Esophagus (tissue), 2 donors: ENCODE measurements at regions not wholly inside any gene's neighbourhood (a gene's known extent, or its start where the extent isn't known, plus 50 kb on each side); places are given as distances from the start of the nearest gene placed in this dataset.

Experiments used
- H3K27ac ChIP-seq, 2 donors: one replicate each; pipeline ENCODE4 v1.5.1; 2013; ENCODE audit warnings: low read depth in 2 of 2, mild to moderate bottlenecking in 2 of 2, inconsistent platforms in 1 of 2, low read length in 1 of 2, moderate library complexity in 1 of 2
- H3K27me3 ChIP-seq, 2 donors: one replicate each; pipeline ENCODE4 v1.6.1; 2013; ENCODE audit warnings: low read length in 2 of 2, control low read depth in 1 of 2, mild to moderate bottlenecking in 1 of 2; ENCODE audit not compliant: insufficient read depth in 2 of 2, control insufficient read depth in 1 of 2
- H3K36me3 ChIP-seq, 2 donors: one replicate each; pipeline ENCODE4 v1.6.1; 2013; ENCODE audit warnings: low read length in 1 of 2; ENCODE audit not compliant: control insufficient read depth in 2 of 2, insufficient read depth in 2 of 2
- H3K4me1 ChIP-seq, 2 donors: one replicate each; pipeline ENCODE4 v1.6.1; 2013; ENCODE audit warnings: low read length in 1 of 2; ENCODE audit not compliant: control insufficient read depth in 2 of 2, insufficient read depth in 2 of 2
- H3K4me3 ChIP-seq, 2 donors: one replicate each; pipeline ENCODE4 v1.5.1; 2013; ENCODE audit warnings: low read length in 2 of 2, mild to moderate bottlenecking in 2 of 2, low read depth in 1 of 2, moderate library complexity in 1 of 2
- H3K9me3 ChIP-seq, 2 donors: one replicate each; pipeline ENCODE4 v1.6.1; 2013; ENCODE audit warnings: mild to moderate bottlenecking in 2 of 2, low read depth in 1 of 2, low read length in 1 of 2, moderate library complexity in 1 of 2; ENCODE audit not compliant: control insufficient read depth in 2 of 2, insufficient read depth in 1 of 2
- WGBS, 2 donors: extraction: QIAGEN DNeasy Blood & Tissue Kit; methylation state at CpG; one replicate each; pipeline ENCODE4 v1.1.7; 2013; 5-methylcytosine and 5-hydroxymethylcytosine counted together
- donor health status: healthy with polysubstance abuse.
- donor health status: Bipolar disorder and iron deficiency.

DNA sequence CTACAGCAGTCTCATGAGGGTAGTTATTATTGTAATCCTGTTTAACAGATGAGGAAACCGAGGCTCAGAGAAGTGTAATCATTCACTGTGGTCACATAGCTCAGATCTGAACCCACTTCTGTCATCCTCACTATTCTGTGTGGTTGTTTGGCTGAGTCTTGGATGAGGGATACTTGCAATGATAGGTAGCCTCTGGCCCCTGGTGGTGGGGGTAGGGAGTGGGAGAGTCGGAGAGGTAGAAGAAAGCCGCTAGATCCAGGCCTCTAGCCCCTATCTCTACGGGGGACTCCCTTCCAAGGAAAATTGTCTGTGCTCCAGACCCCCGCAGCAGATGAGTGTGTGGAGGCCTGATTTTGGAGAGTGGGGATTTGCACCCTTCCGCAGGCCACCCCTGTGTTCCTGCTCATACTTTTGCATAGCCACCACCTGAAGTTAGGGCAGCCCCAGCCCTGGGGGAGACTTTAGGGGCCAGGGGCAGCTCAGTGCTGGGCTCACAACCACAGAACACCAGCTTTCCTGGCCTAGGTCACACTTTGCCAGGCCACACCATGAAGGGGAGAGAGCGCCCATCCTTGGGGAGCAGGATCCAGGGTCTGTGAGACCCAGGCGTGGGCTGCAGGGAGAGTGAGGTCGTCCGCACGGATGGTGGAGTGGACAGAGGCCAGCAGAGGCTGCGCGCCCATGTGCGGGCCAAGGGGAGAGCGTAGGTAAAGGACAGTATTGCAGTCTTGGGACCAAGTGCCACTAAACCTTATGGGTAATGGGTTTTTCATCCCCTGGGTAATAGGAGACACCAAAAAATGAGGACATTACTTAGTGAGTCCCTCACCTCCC is 148.2 kb downstream of the GLI2 start:
- 89 to 92% methylated on average over 15 of the region's 15 CpGs for WGBS, 2 donors
- Histone ChIP-seq H3K27ac (no peak overlapping the region), H3K36me3 (no peaks in the 10 kb centered on the region), H3K4me3 (no peak overlapping the region), H3K4me1 (peaks cover 6 to 7% of the 10 kb centered on the region in 2 donors), H3K9me3 (no peaks in the 10 kb centered on the region), H3K27me3 (no peaks in the 10 kb centered on the region)

DNA sequence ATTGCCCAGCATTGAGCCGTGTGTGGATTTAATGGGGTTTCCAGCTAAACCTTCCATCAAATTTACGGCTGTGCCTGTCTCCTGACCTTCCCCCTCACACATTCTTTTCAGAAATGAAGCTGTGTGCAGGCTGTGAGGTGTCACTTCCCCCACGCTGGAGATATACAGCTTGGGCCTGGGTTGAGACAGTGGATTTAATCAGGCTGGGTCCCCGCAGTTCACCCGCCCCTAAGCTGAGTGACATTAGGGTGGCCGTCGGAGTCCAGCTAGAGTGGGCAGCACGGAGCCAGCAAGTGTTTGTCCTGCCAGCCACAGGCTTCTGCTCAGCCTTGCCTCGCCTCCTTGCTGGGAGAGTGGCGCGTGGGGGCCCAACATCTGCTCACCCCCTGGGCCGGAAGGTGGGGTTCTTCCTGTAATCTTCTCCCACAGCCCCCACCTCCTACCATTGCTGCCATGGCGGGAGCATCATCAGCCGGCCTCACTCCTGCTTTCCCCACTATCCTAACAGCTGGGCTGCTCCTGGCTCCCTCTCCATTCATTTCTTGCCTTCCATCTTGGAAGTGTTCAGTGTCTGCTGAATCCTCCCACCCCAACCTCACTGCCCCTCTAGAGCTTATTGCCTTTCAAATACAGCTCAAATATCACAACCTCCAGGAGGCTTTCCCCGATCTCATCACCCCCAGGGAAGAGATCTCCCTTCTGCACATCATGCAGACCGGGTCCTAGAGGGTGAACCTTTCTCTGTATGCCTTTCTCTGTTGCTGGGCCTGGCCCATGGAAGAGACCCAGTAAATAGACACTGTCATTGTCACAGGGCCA is 149.0 kb downstream of the GLI2 start:
- no peaks in the 10 kb centered on the region for H3K9me3 ChIP-seq
- peaks cover 4 to 6% of the 10 kb centered on the region in 2 donors for H3K4me1 ChIP-seq
- H3K27ac ChIP-seq, result no peak overlapping the region
- no peaks in the 10 kb centered on the region for H3K27me3 ChIP-seq
- 90 to 93% methylated on average over 16 of the region's 16 CpGs for WGBS, 2 donors
- H3K4me3 ChIP-seq, result no peak overlapping the region
- no peaks in the 10 kb centered on the region for H3K36me3 ChIP-seq

DNA sequence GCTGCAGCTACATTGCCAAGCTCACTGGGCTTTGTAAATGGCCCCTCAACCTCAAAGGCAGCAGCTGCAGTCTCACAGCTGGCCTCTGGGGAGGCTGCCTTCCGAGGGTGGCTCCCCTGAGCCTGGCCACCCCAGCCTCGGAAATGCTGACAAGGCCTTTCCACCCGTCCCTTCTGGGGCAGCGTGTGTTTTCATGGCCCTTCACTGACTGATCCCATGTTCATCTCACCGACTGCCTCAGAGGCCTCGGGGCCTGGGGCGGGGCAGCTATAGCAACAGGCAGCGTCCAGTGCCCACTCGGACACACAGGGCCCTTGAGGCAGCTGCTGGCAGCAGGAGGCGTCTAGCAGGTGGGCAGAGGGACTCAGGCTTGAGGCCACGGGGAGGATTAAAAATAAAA is 149.7 kb downstream of the GLI2 start:
- H3K9me3 ChIP-seq, result no peaks in the 10 kb centered on the region
- 78 to 85% methylated on average over 11 of the region's 11 CpGs for WGBS, 2 donors
- peaks cover 4 to 6% of the 10 kb centered on the region in 2 donors for H3K4me1 ChIP-seq
- H3K27ac ChIP-seq, result no peak overlapping the region
- H3K27me3 ChIP-seq, result no peaks in the 10 kb centered on the region
- H3K36me3 ChIP-seq, result no peaks in the 10 kb centered on the region
- no peak overlapping the region for H3K4me3 ChIP-seq

DNA sequence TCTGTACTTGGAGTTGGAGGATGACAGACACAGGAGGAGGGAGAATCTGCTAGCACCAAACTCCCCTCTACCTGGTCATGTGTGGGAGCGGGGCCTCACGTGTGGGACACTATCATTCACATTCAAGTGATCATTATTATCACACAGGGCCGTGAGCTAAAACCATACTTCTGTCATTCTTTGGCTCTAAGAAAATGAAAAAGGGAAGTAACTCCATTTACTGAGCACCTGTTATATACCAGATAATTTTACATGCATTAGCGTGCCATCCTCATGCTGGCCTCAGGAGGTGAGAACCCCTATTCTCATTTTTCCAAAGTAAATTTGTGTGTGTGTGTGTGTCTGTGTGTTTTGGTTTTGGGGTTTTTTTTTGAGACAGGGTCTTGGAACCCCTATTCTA is 150.1 kb downstream of the GLI2 start:
- no peaks in the 10 kb centered on the region for H3K27me3 ChIP-seq
- H3K27ac ChIP-seq, result no peak overlapping the region
- H3K9me3 ChIP-seq, result no peaks in the 10 kb centered on the region
- no peak overlapping the region for H3K4me3 ChIP-seq
- H3K36me3 ChIP-seq, result no peaks in the 10 kb centered on the region
- WGBS, 2 donors, result 80 to 88% methylated on average over 4 of the region's 4 CpGs
- H3K4me1 ChIP-seq, result peaks cover 4 to 6% of the 10 kb centered on the region in 2 donors

DNA sequence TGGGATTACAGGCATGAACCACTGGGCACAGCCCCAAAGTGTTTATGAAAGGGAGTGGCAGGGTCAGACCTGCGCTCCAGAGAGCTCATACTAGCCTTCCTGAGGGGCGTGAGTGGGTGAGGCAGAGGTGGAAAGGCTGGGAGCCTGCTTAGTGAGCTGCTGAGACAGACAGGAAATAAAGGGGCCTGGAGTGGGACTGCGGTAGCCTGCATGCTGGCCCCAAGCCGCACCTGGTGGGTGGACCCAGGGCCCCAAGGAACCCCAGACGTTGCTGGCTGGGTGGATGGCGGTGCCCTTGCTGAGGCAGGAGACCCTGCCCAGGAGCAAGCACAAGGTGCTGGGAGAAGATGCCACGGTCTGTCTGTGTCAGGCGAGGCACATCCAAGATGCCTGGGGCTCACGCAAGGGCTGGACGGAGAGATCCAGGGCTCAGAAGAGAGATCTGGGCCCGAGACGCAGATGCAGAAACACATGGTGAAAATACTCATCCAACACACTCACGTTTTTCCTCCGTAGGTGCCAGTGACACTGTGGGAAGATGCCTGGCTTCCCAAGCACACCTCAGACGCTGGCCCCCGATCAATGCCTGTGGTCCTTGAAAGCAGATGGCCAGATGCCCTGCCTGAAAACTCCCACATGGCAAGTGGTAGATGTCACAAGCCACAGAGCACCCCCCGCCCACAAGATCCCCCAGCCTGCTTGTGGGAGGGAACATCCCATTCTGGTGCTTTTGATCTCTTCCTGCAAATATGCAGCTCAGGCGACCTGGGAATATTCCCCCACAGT is 151.1 kb downstream of the GLI2 start:
- Histone ChIP-seq H3K9me3 (no peaks in the 10 kb centered on the region), H3K4me1 (peaks cover 4 to 6% of the 10 kb centered on the region in 2 donors), H3K27me3 (no peaks in the 10 kb centered on the region), H3K36me3 (no peaks in the 10 kb centered on the region), H3K27ac (no peak overlapping the region), H3K4me3 (no peak overlapping the region)
- WGBS, 2 donors, result 71 to 77% methylated on average over 18 of the region's 18 CpGs

DNA sequence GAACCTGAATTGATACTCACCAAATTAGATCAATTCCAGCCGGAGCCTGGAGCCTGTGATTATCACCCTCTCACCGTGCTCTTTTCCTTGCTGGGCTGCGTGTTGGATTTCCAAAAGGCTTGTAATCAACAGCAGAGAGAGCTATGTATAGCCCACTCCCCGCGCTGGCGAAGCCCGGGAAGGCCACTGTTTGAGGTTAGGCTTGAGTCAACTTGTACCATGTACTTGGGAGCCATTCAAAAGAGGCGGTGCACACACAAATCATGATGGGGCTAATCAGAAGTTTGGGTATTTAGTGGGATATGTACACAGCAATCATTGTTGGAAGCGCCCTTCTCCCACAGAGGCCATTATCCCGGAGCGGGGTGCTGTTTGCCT is 151.6 kb downstream of the GLI2 start:
- Histone ChIP-seq H3K27ac (no peak overlapping the region), H3K9me3 (no peaks in the 10 kb centered on the region), H3K36me3 (no peaks in the 10 kb centered on the region), H3K4me3 (no peak overlapping the region), H3K4me1 (peaks cover 2% of the 10 kb centered on the region in 2 donors), H3K27me3 (no peaks in the 10 kb centered on the region)
- WGBS, 2 donors, result 67 to 77% methylated on average over 11 of the region's 11 CpGs

DNA sequence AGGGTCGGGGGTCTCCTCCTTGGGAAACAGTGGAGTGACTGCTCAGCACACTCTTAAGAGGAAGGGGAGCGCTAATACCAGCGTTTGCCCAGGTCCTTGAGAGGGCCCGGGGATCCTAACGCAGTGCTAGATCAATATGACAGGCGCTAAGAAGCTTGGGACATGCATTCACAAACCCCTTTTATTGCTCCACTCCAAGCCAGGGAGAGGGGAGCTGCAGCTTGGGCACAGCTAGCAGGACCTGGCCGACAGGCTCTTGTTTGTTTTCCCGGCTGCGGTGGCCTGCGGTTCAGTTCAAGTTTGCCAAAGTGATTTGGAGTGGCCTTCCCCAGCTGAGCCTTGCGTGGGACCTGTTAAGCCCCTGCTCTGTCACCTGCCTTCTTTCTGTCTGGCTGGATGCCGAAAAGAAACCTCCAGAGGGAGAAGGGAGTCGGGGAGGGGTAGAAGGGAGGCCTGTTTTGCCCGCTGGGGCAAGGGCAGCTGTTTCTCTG is 152.1 kb downstream of the GLI2 start:
- Histone ChIP-seq H3K36me3 (no peaks in the 10 kb centered on the region), H3K27me3 (no peaks in the 10 kb centered on the region)
- 72 to 82% methylated on average over 14 of the region's 14 CpGs for WGBS, 2 donors

DNA sequence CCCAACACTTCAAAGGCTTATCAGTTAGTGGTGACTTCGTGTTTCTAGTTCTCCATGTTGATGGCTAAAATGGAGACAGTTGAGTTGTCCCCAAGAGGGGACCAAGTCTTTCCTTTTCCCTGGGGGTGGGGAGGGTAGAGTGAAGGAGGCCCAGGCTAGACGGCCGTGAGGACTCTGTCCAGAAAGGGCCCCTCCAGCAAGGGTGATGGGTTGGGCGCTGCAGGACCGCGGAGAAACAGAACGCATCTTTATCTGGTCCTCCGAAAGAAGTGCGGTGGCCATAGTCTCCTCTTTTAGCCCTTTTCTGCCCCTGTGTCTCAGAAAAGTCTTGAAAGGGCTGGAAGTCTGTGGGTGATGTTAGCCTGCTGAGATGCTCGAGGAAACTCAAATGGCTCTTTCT is 153.2 kb downstream of the GLI2 start:
- Histone ChIP-seq H3K9me3 (no peaks in the 10 kb centered on the region), H3K27ac (no peak overlapping the region), H3K4me3 (no peak overlapping the region), H3K4me1 (no peaks in the 10 kb centered on the region), H3K36me3 (no peaks in the 10 kb centered on the region), H3K27me3 (no peaks in the 10 kb centered on the region)
- 94 to 95% methylated on average over 10 of the region's 10 CpGs for WGBS, 2 donors

More for the DNA sequence above, 152.1 kb downstream of the GLI2 start:
- Histone ChIP-seq H3K4me3 (no peak overlapping the region), H3K27ac (no peak overlapping the region), H3K4me1 (no peaks in the 10 kb centered on the region), H3K9me3 (no peaks in the 10 kb centered on the region)

DNA sequence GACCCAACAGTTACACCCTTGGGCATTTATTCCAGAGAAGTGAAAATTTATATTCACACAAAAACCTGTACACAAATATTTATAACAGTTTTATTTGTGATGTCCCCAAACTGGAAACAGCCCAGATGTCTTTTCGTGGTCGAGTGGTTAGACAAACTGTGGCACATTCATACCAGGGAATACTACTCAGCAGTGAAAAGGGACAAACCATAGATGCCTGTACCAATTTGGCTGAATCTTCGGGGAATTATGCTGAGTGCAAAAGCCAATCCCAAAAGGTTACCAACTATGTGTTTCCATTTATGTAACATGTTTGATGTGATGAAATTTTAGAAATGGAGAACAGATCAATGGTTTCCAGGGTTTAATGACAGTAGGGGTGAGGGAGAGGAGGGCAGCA is 154.3 kb downstream of the GLI2 start:
- H3K36me3 ChIP-seq, result no peaks in the 10 kb centered on the region
- no peak overlapping the region for H3K27ac ChIP-seq
- H3K9me3 ChIP-seq, result no peaks in the 10 kb centered on the region
- 85 to 89% methylated on average over 3 of the region's 3 CpGs for WGBS, 2 donors
- no peak overlapping the region for H3K4me3 ChIP-seq
- H3K4me1 ChIP-seq, result no peaks in the 10 kb centered on the region
- no peaks in the 10 kb centered on the region for H3K27me3 ChIP-seq
